ENCODE measurements at regions not wholly inside any gene's neighbourhood (a gene's known extent, or its start where the extent isn't known, plus 50 kb on each side); places are given as distances from the start of the nearest gene placed in this dataset.

GRCh38 chr2:181314551-181314950 lies 142.6 kb upstream of the ITGA4 start:
- Histone ChIP-seq H3K4me1 (ENCODE audit: control insufficient read depth, insufficient read depth, low read length, unreplicated experiment) (no peaks in the 10 kb centered on the region), H3K79me2 (ENCODE audit: control insufficient read depth, insufficient read depth, low read length, unreplicated experiment) (no peaks in the 10 kb centered on the region), H2AFZ (ENCODE audit: low read length, unreplicated experiment) (no peak overlapping the region), H3K27ac (ENCODE audit: low read depth, low read length) (no peak overlapping the region), H3K36me3 (ENCODE audit: insufficient read depth, low read length) (no peaks in the 10 kb centered on the region), H3K4me3 (ENCODE audit: low read depth, low read length) (no peak overlapping the region), H3K27me3 (ENCODE audit: insufficient read depth, low read length) (no peaks in the 10 kb centered on the region)

GRCh38 chr2:181317511-181317910 lies 139.7 kb upstream of the ITGA4 start:
- Histone ChIP-seq H3K79me2 (ENCODE audit: control insufficient read depth, insufficient read depth, low read length, unreplicated experiment) (no peaks in the 10 kb centered on the region), H3K36me3 (ENCODE audit: insufficient read depth, low read length) (no peaks in the 10 kb centered on the region), H2AFZ (ENCODE audit: low read length, unreplicated experiment) (peak overlapping the region; percentile 11), H3K4me1 (ENCODE audit: control insufficient read depth, insufficient read depth, low read length, unreplicated experiment) (no peaks in the 10 kb centered on the region), H3K27me3 (ENCODE audit: insufficient read depth, low read length) (no peaks in the 10 kb centered on the region), H3K4me3 (ENCODE audit: low read depth, low read length) (no peak overlapping the region), H3K27ac (ENCODE audit: low read depth, low read length) (no peak overlapping the region)

GRCh38 chr2:181318504-181319280 lies 138.5 kb upstream of the ITGA4 start:
- Histone ChIP-seq H3K4me3 (ENCODE audit: low read depth, low read length) (no peak overlapping the region), H3K79me2 (ENCODE audit: control insufficient read depth, insufficient read depth, low read length, unreplicated experiment) (no peaks in the 10 kb centered on the region), H3K27me3 (ENCODE audit: insufficient read depth, low read length) (no peaks in the 10 kb centered on the region), H3K4me1 (ENCODE audit: control insufficient read depth, insufficient read depth, low read length, unreplicated experiment) (no peaks in the 10 kb centered on the region), H3K36me3 (ENCODE audit: insufficient read depth, low read length) (no peaks in the 10 kb centered on the region), H3K27ac (ENCODE audit: low read depth, low read length) (no peak overlapping the region), H2AFZ (ENCODE audit: low read length, unreplicated experiment) (no peak overlapping the region)

GRCh38 chr2:181319286-181319685 lies 137.9 kb upstream of the ITGA4 start:
- Histone ChIP-seq H3K27me3 (ENCODE audit: insufficient read depth, low read length) (no peaks in the 10 kb centered on the region), H3K4me1 (ENCODE audit: control insufficient read depth, insufficient read depth, low read length, unreplicated experiment) (no peaks in the 10 kb centered on the region), H3K4me3 (ENCODE audit: low read depth, low read length) (no peak overlapping the region), H2AFZ (ENCODE audit: low read length, unreplicated experiment) (no peak overlapping the region), H3K79me2 (ENCODE audit: control insufficient read depth, insufficient read depth, low read length, unreplicated experiment) (no peaks in the 10 kb centered on the region), H3K36me3 (ENCODE audit: insufficient read depth, low read length) (no peaks in the 10 kb centered on the region), H3K27ac (ENCODE audit: low read depth, low read length) (no peak overlapping the region)

GRCh38 chr2:181320638-181321037 lies 136.5 kb upstream of the ITGA4 start:
- H3K36me3 ChIP-seq (ENCODE audit: insufficient read depth, low read length) = no peaks in the 10 kb centered on the region
- H3K27me3 ChIP-seq (ENCODE audit: insufficient read depth, low read length) = no peaks in the 10 kb centered on the region
- H3K4me1 ChIP-seq (ENCODE audit: control insufficient read depth, insufficient read depth, low read length, unreplicated experiment) = no peaks in the 10 kb centered on the region
- H3K27ac ChIP-seq (ENCODE audit: low read depth, low read length) = no peak overlapping the region
- no peaks in the 10 kb centered on the region for H3K79me2 ChIP-seq (ENCODE audit: control insufficient read depth, insufficient read depth, low read length, unreplicated experiment)
- no peak overlapping the region for H3K4me3 ChIP-seq (ENCODE audit: low read depth, low read length)
- H2AFZ ChIP-seq (ENCODE audit: low read length, unreplicated experiment) = no peak overlapping the region

GRCh38 chr2:181324912-181325311 lies 132.3 kb upstream of the ITGA4 start:
- Histone ChIP-seq H3K4me3 (ENCODE audit: low read depth, low read length) (no peak overlapping the region), H3K27ac (ENCODE audit: low read depth, low read length) (no peak overlapping the region), H3K27me3 (ENCODE audit: insufficient read depth, low read length) (no peaks in the 10 kb centered on the region), H3K4me1 (ENCODE audit: control insufficient read depth, insufficient read depth, low read length, unreplicated experiment) (no peaks in the 10 kb centered on the region), H3K79me2 (ENCODE audit: control insufficient read depth, insufficient read depth, low read length, unreplicated experiment) (no peaks in the 10 kb centered on the region), H3K36me3 (ENCODE audit: insufficient read depth, low read length) (no peaks in the 10 kb centered on the region), H2AFZ (ENCODE audit: low read length, unreplicated experiment) (no peak overlapping the region)

GRCh38 chr2:181326661-181327060 lies 130.5 kb upstream of the ITGA4 start:
- no peaks in the 10 kb centered on the region for H3K27me3 ChIP-seq (ENCODE audit: insufficient read depth, low read length)
- no peak overlapping the region for H3K27ac ChIP-seq (ENCODE audit: low read depth, low read length)
- H3K4me3 ChIP-seq (ENCODE audit: low read depth, low read length) = no peak overlapping the region
- no peaks in the 10 kb centered on the region for H3K79me2 ChIP-seq (ENCODE audit: control insufficient read depth, insufficient read depth, low read length, unreplicated experiment)
- H2AFZ ChIP-seq (ENCODE audit: low read length, unreplicated experiment) = no peak overlapping the region
- H3K36me3 ChIP-seq (ENCODE audit: insufficient read depth, low read length) = no peaks in the 10 kb centered on the region
- H3K4me1 ChIP-seq (ENCODE audit: control insufficient read depth, insufficient read depth, low read length, unreplicated experiment) = no peaks in the 10 kb centered on the region

GRCh38 chr2:181330286-181330685 lies 126.9 kb upstream of the ITGA4 start:
- no peaks in the 10 kb centered on the region for H3K36me3 ChIP-seq (ENCODE audit: insufficient read depth, low read length)
- no peak overlapping the region for H3K4me3 ChIP-seq (ENCODE audit: low read depth, low read length)
- no peaks in the 10 kb centered on the region for H3K79me2 ChIP-seq (ENCODE audit: control insufficient read depth, insufficient read depth, low read length, unreplicated experiment)
- H3K4me1 ChIP-seq (ENCODE audit: control insufficient read depth, insufficient read depth, low read length, unreplicated experiment) = no peaks in the 10 kb centered on the region
- no peak overlapping the region for H3K27ac ChIP-seq (ENCODE audit: low read depth, low read length)
- no peaks in the 10 kb centered on the region for H3K27me3 ChIP-seq (ENCODE audit: insufficient read depth, low read length)
- H2AFZ ChIP-seq (ENCODE audit: low read length, unreplicated experiment) = no peak overlapping the region

GRCh38 chr2:181332044-181332605 lies 125.1 kb upstream of the ITGA4 start:
- Histone ChIP-seq H3K4me3 (ENCODE audit: low read depth, low read length) (no peak overlapping the region), H3K27me3 (ENCODE audit: insufficient read depth, low read length) (no peaks in the 10 kb centered on the region), H3K27ac (ENCODE audit: low read depth, low read length) (no peak overlapping the region), H3K4me1 (ENCODE audit: control insufficient read depth, insufficient read depth, low read length, unreplicated experiment) (no peaks in the 10 kb centered on the region), H3K79me2 (ENCODE audit: control insufficient read depth, insufficient read depth, low read length, unreplicated experiment) (no peaks in the 10 kb centered on the region), H2AFZ (ENCODE audit: low read length, unreplicated experiment) (no peak overlapping the region), H3K36me3 (ENCODE audit: insufficient read depth, low read length) (no peaks in the 10 kb centered on the region)

GRCh38 chr2:181334158-181334826 lies 122.9 kb upstream of the ITGA4 start:
- Histone ChIP-seq H2AFZ (ENCODE audit: low read length, unreplicated experiment) (no peak overlapping the region), H3K27ac (ENCODE audit: low read depth, low read length) (no peak overlapping the region), H3K4me3 (ENCODE audit: low read depth, low read length) (no peak overlapping the region), H3K36me3 (ENCODE audit: insufficient read depth, low read length) (no peaks in the 10 kb centered on the region), H3K4me1 (ENCODE audit: control insufficient read depth, insufficient read depth, low read length, unreplicated experiment) (no peaks in the 10 kb centered on the region), H3K79me2 (ENCODE audit: control insufficient read depth, insufficient read depth, low read length, unreplicated experiment) (no peaks in the 10 kb centered on the region), H3K27me3 (ENCODE audit: insufficient read depth, low read length) (no peaks in the 10 kb centered on the region; the same call in 1 of the 2 replicates)

GRCh38 chr2:181340891-181341290 lies 116.3 kb upstream of the ITGA4 start:
- H2AFZ ChIP-seq (ENCODE audit: low read length, unreplicated experiment) = no peak overlapping the region
- no peak overlapping the region for H3K4me3 ChIP-seq (ENCODE audit: low read depth, low read length)
- no peaks in the 10 kb centered on the region for H3K36me3 ChIP-seq (ENCODE audit: insufficient read depth, low read length)
- H3K27me3 ChIP-seq (ENCODE audit: insufficient read depth, low read length) = no peaks in the 10 kb centered on the region; the same call in 1 of the 2 replicates
- H3K79me2 ChIP-seq (ENCODE audit: control insufficient read depth, insufficient read depth, low read length, unreplicated experiment) = no peaks in the 10 kb centered on the region
- no peaks in the 10 kb centered on the region for H3K4me1 ChIP-seq (ENCODE audit: control insufficient read depth, insufficient read depth, low read length, unreplicated experiment)
- H3K27ac ChIP-seq (ENCODE audit: low read depth, low read length) = no peak overlapping the region
